ENCODE measurements at regions not wholly inside any gene's neighbourhood (a gene's known extent, or its start where the extent isn't known, plus 50 kb on each side); places are given as distances from the start of the nearest gene placed in this dataset.

GRCh38 chr4:175405961-175406360, 406.1 kb downstream of the GPM6A start:
- no peaks in the 10 kb centered on the region for H3K36me3 ChIP-seq (replicated peaks; ENCODE audit: control insufficient read depth, insufficient read depth, low read length)
- H3K27me3 ChIP-seq (ENCODE audit: control insufficient read depth, insufficient read depth, low read length), result no peaks in the 10 kb centered on the region
- no peak for DNase-seq
- H3K4me3 ChIP-seq (ENCODE audit: insufficient read depth, low read depth, low read length), result no peak overlapping the region

- no peaks in the 10 kb centered on the region for H3K27me3 ChIP-seq (ENCODE audit: control insufficient read depth, insufficient read depth, low read length)
- H3K36me3 ChIP-seq (replicated peaks; ENCODE audit: control insufficient read depth, insufficient read depth, low read length), result no peaks in the 10 kb centered on the region
- no peak for DNase-seq
- H3K4me3 ChIP-seq (ENCODE audit: insufficient read depth, low read depth, low read length), result no peak overlapping the region
Observed at GRCh38 chr4:175407926-175408325, 404.1 kb downstream of the GPM6A start.

- Histone ChIP-seq H3K4me3 (ENCODE audit: insufficient read depth, low read depth, low read length) (no peak overlapping the region), H3K27me3 (ENCODE audit: control insufficient read depth, insufficient read depth, low read length) (no peaks in the 10 kb centered on the region), H3K36me3 (replicated peaks; ENCODE audit: control insufficient read depth, insufficient read depth, low read length) (no peaks in the 10 kb centered on the region)
- no peak for DNase-seq
Observed at GRCh38 chr4:175411251-175411650, 400.8 kb downstream of the GPM6A start.

- no peaks in the 10 kb centered on the region for H3K36me3 ChIP-seq (replicated peaks; ENCODE audit: control insufficient read depth, insufficient read depth, low read length)
- no peak for DNase-seq
- no peak overlapping the region for H3K4me3 ChIP-seq (ENCODE audit: insufficient read depth, low read depth, low read length)
- H3K27me3 ChIP-seq (ENCODE audit: control insufficient read depth, insufficient read depth, low read length), result no peaks in the 10 kb centered on the region
Observed at GRCh38 chr4:175412161-175412560, 399.9 kb downstream of the GPM6A start.

GRCh38 chr4:175412746-175413145, 399.3 kb downstream of the GPM6A start:
- DNase-seq, result no peak
- no peaks in the 10 kb centered on the region for H3K36me3 ChIP-seq (replicated peaks; ENCODE audit: control insufficient read depth, insufficient read depth, low read length)
- H3K27me3 ChIP-seq (ENCODE audit: control insufficient read depth, insufficient read depth, low read length), result no peaks in the 10 kb centered on the region
- H3K4me3 ChIP-seq (ENCODE audit: insufficient read depth, low read depth, low read length), result no peak overlapping the region

GRCh38 chr4:175413561-175413960, 398.5 kb downstream of the GPM6A start:
- no peak for DNase-seq
- Histone ChIP-seq H3K4me3 (ENCODE audit: insufficient read depth, low read depth, low read length) (no peak overlapping the region), H3K36me3 (replicated peaks; ENCODE audit: control insufficient read depth, insufficient read depth, low read length) (no peaks in the 10 kb centered on the region), H3K27me3 (ENCODE audit: control insufficient read depth, insufficient read depth, low read length) (no peaks in the 10 kb centered on the region)

- no peaks in the 10 kb centered on the region for H3K36me3 ChIP-seq (replicated peaks; ENCODE audit: control insufficient read depth, insufficient read depth, low read length)
- no peak for DNase-seq
- H3K4me3 ChIP-seq (ENCODE audit: insufficient read depth, low read depth, low read length), result no peak overlapping the region
- no peaks in the 10 kb centered on the region for H3K27me3 ChIP-seq (ENCODE audit: control insufficient read depth, insufficient read depth, low read length)
Observed at GRCh38 chr4:175414602-175415001, 397.5 kb downstream of the GPM6A start.

GRCh38 chr4:175418516-175418915, 393.5 kb downstream of the GPM6A start:
- H3K36me3 ChIP-seq (replicated peaks; ENCODE audit: control insufficient read depth, insufficient read depth, low read length), result no peaks in the 10 kb centered on the region
- no peak overlapping the region for H3K4me3 ChIP-seq (ENCODE audit: insufficient read depth, low read depth, low read length)
- DNase-seq, result no peak
- no peaks in the 10 kb centered on the region for H3K27me3 ChIP-seq (ENCODE audit: control insufficient read depth, insufficient read depth, low read length)

GRCh38 chr4:175419236-175419718, 392.8 kb downstream of the GPM6A start:
- Histone ChIP-seq H3K27me3 (ENCODE audit: control insufficient read depth, insufficient read depth, low read length) (no peaks in the 10 kb centered on the region), H3K36me3 (replicated peaks; ENCODE audit: control insufficient read depth, insufficient read depth, low read length) (no peaks in the 10 kb centered on the region), H3K4me3 (ENCODE audit: insufficient read depth, low read depth, low read length) (no peak overlapping the region)
- no peak for DNase-seq

GRCh38 chr4:175421506-175421905, 390.6 kb downstream of the GPM6A start:
- no peak overlapping the region for H3K4me3 ChIP-seq (ENCODE audit: insufficient read depth, low read depth, low read length)
- H3K27me3 ChIP-seq (ENCODE audit: control insufficient read depth, insufficient read depth, low read length), result no peaks in the 10 kb centered on the region
- DNase-seq, result no peak
- no peaks in the 10 kb centered on the region for H3K36me3 ChIP-seq (replicated peaks; ENCODE audit: control insufficient read depth, insufficient read depth, low read length)

- H3K36me3 ChIP-seq (replicated peaks; ENCODE audit: control insufficient read depth, insufficient read depth, low read length), result no peaks in the 10 kb centered on the region
- no peaks in the 10 kb centered on the region for H3K27me3 ChIP-seq (ENCODE audit: control insufficient read depth, insufficient read depth, low read length)
- no peak overlapping the region for H3K4me3 ChIP-seq (ENCODE audit: insufficient read depth, low read depth, low read length)
- DNase-seq, result no peak
Observed at GRCh38 chr4:175422331-175422730, 389.7 kb downstream of the GPM6A start.

- Histone ChIP-seq H3K4me3 (ENCODE audit: insufficient read depth, low read depth, low read length) (no peak overlapping the region), H3K36me3 (replicated peaks; ENCODE audit: control insufficient read depth, insufficient read depth, low read length) (no peaks in the 10 kb centered on the region), H3K27me3 (ENCODE audit: control insufficient read depth, insufficient read depth, low read length) (no peaks in the 10 kb centered on the region)
- no peak for DNase-seq
Observed at GRCh38 chr4:175424111-175424510, 388.0 kb downstream of the GPM6A start.

GRCh38 chr4:175427751-175428150, 384.3 kb downstream of the GPM6A start:
- Histone ChIP-seq H3K4me3 (ENCODE audit: insufficient read depth, low read depth, low read length) (no peak overlapping the region), H3K27me3 (ENCODE audit: control insufficient read depth, insufficient read depth, low read length) (no peaks in the 10 kb centered on the region), H3K36me3 (replicated peaks; ENCODE audit: control insufficient read depth, insufficient read depth, low read length) (no peaks in the 10 kb centered on the region)
- DNase-seq, result no peak

GRCh38 chr4:175431694-175432093, 380.4 kb downstream of the GPM6A start:
- Histone ChIP-seq H3K27me3 (ENCODE audit: control insufficient read depth, insufficient read depth, low read length) (no peaks in the 10 kb centered on the region), H3K36me3 (replicated peaks; ENCODE audit: control insufficient read depth, insufficient read depth, low read length) (no peaks in the 10 kb centered on the region), H3K4me3 (ENCODE audit: insufficient read depth, low read depth, low read length) (no peak overlapping the region)
- no peak for DNase-seq

GRCh38 chr4:175435381-175435783, 376.7 kb downstream of the GPM6A start:
- Histone ChIP-seq H3K4me3 (ENCODE audit: insufficient read depth, low read depth, low read length) (no peak overlapping the region), H3K36me3 (replicated peaks; ENCODE audit: control insufficient read depth, insufficient read depth, low read length) (no peaks in the 10 kb centered on the region), H3K27me3 (ENCODE audit: control insufficient read depth, insufficient read depth, low read length) (no peaks in the 10 kb centered on the region)
- DNase-seq, result no peak

- H3K27me3 ChIP-seq (ENCODE audit: control insufficient read depth, insufficient read depth, low read length), result no peaks in the 10 kb centered on the region
- H3K4me3 ChIP-seq (ENCODE audit: insufficient read depth, low read depth, low read length), result no peak overlapping the region
- no peaks in the 10 kb centered on the region for H3K36me3 ChIP-seq (replicated peaks; ENCODE audit: control insufficient read depth, insufficient read depth, low read length)
- no peak for DNase-seq
Observed at GRCh38 chr4:175436196-175436595, 375.9 kb downstream of the GPM6A start.
